Right renal pelvis (tissue), 4 donors: ENCODE measurements at regions not wholly inside any gene's neighbourhood (a gene's known extent, or its start where the extent isn't known, plus 50 kb on each side); places are given as distances from the start of the nearest gene placed in this dataset.
"Not testable (repeated sequence)": the region's sequence is repeated elsewhere in the genome, so short reads cannot be mapped to it uniquely, and the experiment has no call there.

Experiments used
- DNase-seq, 4 donors: peaks; one replicate each; pipeline ENCODE4 v3.0.0-alpha.2; 2013; ENCODE audit warnings: low read depth in 4 of 4, low spot score in 3 of 4, missing footprints in 1 of 4

DNA sequence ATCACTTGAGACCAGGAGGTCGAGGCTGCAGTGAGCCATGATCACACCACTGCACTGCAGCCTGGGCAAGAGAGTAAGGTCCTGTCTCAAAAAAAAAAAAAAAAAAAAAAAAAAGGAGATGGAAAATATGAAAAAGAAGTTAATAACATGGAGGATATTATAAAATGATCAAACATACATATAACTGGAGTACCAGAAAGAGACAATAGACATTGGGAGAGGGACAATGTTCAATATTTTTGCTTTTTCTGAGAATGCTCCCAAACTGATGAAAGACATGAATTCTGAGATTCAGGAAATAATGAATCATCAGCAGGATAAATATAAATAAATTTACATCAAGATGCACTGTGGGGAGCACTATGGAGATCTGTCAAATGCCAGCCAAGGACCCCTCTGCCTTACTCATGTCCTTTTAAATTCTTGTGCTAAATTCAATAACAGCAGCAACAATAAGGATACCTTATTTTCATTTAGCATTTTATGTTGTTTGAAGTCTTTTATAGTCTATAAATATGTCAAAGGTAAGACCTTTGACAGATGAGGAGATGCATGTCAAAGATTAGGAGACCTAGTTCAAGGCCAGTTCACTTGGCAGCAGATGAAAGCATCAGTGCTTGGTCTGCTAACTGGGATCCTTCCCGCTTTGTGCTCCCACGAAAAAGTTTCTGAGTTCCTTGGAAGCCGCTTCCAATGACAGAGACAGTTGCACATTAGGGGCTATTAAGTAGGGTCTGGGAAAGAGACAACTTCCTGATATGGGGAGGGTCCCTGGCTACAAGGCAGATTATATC is 97.7 kb downstream of the TLR5 start:
- no peak for DNase-seq

DNA sequence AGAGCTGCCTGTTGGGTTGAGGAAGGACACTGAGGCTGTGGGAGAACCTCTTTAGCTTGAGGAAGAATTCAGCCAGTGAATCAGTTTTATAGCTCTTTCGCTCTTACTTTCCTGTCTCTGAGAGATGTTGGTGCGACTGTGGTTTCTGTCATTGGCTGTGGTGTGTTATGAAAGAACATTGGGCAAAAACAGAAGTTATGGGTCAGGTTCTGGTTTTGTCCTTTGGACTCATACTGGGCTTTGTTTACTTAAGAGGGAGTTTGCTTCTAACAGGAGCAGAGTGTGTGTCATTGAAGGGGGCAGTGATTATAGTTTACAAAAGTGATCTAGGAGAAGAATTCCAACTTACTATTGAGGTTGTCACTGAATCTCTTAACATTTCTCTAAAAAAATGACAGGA is 97.0 kb downstream of the TLR5 start:
- DNase-seq = no peak

DNA sequence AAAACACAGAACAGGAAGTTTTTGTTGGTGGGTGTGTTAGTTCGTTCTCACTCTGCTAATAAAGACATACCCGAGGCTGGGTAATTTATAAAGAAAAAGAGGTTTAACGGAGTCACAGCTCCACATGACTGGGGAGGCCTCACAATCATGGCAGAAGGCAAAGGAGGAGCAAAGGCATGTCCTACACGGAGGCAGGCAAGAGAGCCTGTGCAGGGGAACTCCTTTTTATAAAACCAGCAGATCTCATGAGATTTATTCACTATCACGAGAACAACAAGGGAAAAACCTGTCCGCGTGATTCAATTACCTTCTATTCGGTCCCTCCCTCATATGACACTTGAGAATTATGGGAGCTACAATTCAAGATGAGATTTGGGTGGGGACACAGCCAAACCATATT is 96.6 kb downstream of the TLR5 start:
- not testable (repeated sequence) for DNase-seq

DNA sequence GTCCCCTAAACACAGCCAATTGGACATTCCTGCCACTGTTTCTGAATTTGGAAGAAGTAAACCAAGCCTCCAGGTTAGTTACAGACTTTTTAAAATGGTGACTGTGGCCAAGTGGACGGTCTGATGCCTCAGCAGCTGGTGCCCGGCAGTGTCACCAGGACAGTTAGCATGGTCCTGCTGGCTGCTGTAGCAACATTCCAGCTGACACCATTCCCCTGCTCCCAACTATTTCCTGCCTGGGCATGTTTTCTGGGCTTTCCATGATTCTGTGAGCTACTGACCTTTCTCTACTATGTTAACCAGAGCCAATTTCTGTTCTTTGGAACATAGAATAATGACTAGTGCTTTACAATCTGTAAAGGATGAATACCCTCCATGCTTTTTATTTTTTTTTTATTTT is 95.0 kb downstream of the TLR5 start:
- no peak for DNase-seq

DNA sequence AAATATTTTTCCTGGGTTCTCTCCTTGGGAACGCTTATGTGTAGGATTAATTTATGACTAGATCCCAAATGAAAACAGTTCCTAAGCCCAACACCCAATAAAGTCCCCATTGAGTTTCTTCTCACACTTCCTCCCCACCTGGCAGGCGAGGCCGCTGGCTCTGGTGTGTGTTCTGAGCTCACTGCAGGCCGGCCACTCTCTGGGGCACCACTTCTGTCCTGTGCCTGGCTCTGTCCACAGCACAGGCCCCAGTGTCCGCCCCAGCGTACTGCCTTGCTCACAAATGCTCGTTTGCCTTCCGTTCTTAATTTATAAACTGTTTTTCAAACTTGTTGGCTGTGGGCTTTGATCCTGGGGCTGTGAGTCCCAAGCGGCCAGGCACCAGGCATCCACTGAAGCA is 90.6 kb downstream of the TLR5 start:
- no peak for DNase-seq

DNA sequence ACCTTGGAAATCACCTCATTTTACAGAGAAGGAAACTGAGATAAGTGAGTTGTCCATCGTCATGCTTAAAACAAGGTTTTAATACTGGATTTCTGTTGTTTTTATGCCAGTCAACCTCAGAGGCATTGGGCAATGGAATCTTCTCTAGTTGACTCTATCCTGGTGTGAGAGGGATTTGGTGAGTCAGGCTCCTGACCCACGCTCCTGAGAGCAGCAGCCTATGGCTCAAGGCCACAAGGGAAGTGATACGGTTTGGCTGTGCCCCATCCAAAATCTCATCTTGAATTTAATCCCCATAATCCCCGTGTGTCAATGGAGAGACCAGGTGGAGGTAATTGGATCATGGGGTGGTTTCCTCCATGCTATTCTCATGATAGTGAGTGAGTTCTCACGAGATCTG is 90.1 kb downstream of the TLR5 start:
- no peak for DNase-seq

DNA sequence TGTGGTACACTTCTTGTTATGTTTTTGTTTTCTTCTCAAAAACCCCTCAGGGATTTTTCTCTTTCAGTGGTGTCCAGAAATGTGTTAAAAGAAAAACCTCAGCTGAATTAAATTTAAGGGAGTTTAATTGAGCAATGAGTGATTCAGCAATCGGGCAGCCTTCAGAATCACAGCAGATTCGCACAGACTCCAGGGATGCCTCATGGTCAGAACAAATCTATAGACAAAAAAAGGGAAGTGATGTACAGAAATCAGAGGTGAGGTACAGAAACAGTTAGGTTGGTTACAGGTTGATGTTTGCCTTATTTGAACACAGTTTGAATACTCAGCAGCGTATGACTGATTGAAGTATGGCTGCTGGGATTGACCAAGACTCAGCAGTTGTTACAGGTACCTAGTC is 86.2 kb downstream of the TLR5 start:
- no peak for DNase-seq

DNA sequence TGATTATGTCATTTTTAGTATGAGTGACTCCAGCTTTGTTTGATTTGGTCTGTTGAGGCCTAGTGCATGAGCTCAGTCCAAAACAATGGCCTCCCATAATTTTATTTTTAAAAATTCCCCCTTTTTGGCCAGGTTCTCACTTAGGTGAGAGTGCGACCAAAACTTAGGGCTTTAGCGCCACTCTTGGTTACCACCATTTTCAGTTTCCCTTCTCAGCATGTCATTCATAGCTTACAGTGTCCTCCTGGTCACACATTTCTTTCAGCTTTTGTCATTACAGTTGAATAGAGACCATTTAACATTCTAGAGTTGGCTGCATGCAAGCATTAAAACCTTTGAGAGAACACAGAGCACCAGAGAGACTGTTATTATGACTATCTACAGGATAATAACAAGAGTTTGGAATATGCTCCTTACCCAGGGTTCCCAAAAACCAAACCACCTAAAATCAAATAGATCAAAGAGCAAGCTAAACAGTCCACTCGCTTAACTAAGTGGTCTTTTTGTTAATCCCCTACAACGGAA is 85.4 kb downstream of the TLR5 start:
- no peak for DNase-seq
